Endodermal cell (in vitro differentiated cells): ENCODE measurements at regions not wholly inside any gene's neighbourhood (a gene's known extent, or its start where the extent isn't known, plus 50 kb on each side); places are given as distances from the start of the nearest gene placed in this dataset.

Experiments
- DNase-seq: peaks from one replicate; pipeline ENCODE4 v3.0.0-alpha.2; 2017
- H3K27ac ChIP-seq: 2 replicates; pipeline ENCODE4 v1.5.1; 2013; ENCODE audit warnings: mild to moderate bottlenecking, low read depth, low read length, moderate library complexity
- H3K27me3 ChIP-seq: 2 replicates; pipeline ENCODE4 v1.6.1; 2013; ENCODE audit warnings: mild to moderate bottlenecking, low read length, moderate library complexity; ENCODE audit not compliant: insufficient read depth, control insufficient read depth, poor library complexity, severe bottlenecking
- H3K36me3 ChIP-seq: 2 replicates; pipeline ENCODE4 v1.7.0; 2013; ENCODE audit warnings: mild to moderate bottlenecking, low read length, moderate library complexity; ENCODE audit not compliant: control insufficient read depth, insufficient read depth
- H3K4me1 ChIP-seq: one replicate; pipeline ENCODE4 v1.7.0; 2013; ENCODE audit warnings: low read length; ENCODE audit not compliant: control insufficient read depth, insufficient read depth
- H3K4me3 ChIP-seq: 2 replicates; pipeline ENCODE4 v1.5.1; 2013; ENCODE audit warnings: mild to moderate bottlenecking, low read length, moderate library complexity
- H3K9ac ChIP-seq: 2 replicates; pipeline ENCODE4 v1.6.1; 2013; ENCODE audit warnings: mild to moderate bottlenecking, low read length, moderate library complexity; ENCODE audit not compliant: poor library complexity, severe bottlenecking; ENCODE audit errors: extremely low read depth
- H3K9me3 ChIP-seq: 2 replicates; pipeline ENCODE4 v1.6.1; 2013; ENCODE audit warnings: mild to moderate bottlenecking, low read length, moderate library complexity; ENCODE audit not compliant: control insufficient read depth
- H3K27ac Mint-ChIP-seq: 2 replicates; pipeline ENCODE4 v1.8.0; 2020; ENCODE audit warnings: mixed read lengths
- H3K27me3 Mint-ChIP-seq: 2 replicates; pipeline ENCODE4 v1.8.0; 2021; ENCODE audit warnings: mild to moderate bottlenecking, mixed read lengths; ENCODE audit not compliant: insufficient read depth
- H3K36me3 Mint-ChIP-seq: 2 replicates; pipeline ENCODE4 v1.8.0; 2020; ENCODE audit warnings: low read depth, mixed read lengths
- H3K4me1 Mint-ChIP-seq: 2 replicates; pipeline ENCODE4 v1.8.0; 2020; ENCODE audit warnings: mixed read lengths
- H3K4me3 Mint-ChIP-seq: 2 replicates; pipeline ENCODE4 v1.8.0; 2020; ENCODE audit warnings: mild to moderate bottlenecking, moderate library complexity, mixed read lengths
- H3K9me3 Mint-ChIP-seq: 2 replicates; pipeline ENCODE4 v1.8.0; 2020; ENCODE audit warnings: mild to moderate bottlenecking, mixed read lengths
- WGBS, 2 experiments: methylation state at CpG; one replicate each; pipeline versions ENCODE4 v1.1.5 to v1.1.7; 2013; ENCODE audit warnings: missing lambda C conversion rate in 2 of 2, mixed read lengths in 1 of 2; ENCODE audit not compliant: insufficient coverage in 1 of 2, insufficient read length in 1 of 2; 5-methylcytosine and 5-hydroxymethylcytosine counted together
- TF ChIP-seq, protein P1 (sequence below): fragments of 200-600 bp; sonication (generic); conservative IDR thresholded peaks from 2 replicates; pipeline ENCODE4 v1.5.0; 2021; ENCODE audit warnings: antibody characterized with exemption, mild to moderate bottlenecking

DNA sequence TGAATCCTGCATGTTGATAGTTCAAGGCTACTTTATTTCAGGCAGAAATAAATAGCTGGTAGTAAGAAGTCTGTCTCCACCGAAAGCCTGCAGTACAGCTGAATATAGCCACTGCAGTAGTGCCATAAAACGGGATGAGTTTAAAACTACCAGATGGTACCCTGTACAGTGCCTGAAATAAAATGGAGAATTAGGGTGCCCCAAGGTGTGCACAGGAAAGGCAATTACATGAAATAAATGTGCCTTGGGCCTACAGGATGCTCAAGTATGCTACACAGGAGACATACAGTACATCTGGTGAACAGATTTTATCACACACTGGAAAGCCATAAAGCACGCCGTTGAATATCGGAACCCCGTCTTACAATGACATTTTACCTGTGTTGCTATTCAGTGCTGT lies 447.7 kb upstream of the HNRNPA3 start:
- Mint-ChIP-seq H3K36me3 (no peaks in the 10 kb centered on the region), H3K27me3 (no peaks in the 10 kb centered on the region), H3K27ac (no peak overlapping the region), H3K9me3 (no peaks in the 10 kb centered on the region), H3K4me3 (no peak overlapping the region), H3K4me1 (peaks cover 33% of the 10 kb centered on the region)
- Histone ChIP-seq H3K9me3 (no peaks in the 10 kb centered on the region), H3K4me3 (no peak overlapping the region), H3K36me3 (no peaks in the 10 kb centered on the region), H3K4me1 (peaks cover 12% of the 10 kb centered on the region), H3K27me3 (no peaks in the 10 kb centered on the region), H3K9ac (no peak overlapping the region), H3K27ac (no peak overlapping the region)
- 91 to 95% methylated on average over 6 of the region's 6 CpGs for WGBS, 2 experiments
- no peak for DNase-seq
- TF ChIP-seq, protein P1, sequence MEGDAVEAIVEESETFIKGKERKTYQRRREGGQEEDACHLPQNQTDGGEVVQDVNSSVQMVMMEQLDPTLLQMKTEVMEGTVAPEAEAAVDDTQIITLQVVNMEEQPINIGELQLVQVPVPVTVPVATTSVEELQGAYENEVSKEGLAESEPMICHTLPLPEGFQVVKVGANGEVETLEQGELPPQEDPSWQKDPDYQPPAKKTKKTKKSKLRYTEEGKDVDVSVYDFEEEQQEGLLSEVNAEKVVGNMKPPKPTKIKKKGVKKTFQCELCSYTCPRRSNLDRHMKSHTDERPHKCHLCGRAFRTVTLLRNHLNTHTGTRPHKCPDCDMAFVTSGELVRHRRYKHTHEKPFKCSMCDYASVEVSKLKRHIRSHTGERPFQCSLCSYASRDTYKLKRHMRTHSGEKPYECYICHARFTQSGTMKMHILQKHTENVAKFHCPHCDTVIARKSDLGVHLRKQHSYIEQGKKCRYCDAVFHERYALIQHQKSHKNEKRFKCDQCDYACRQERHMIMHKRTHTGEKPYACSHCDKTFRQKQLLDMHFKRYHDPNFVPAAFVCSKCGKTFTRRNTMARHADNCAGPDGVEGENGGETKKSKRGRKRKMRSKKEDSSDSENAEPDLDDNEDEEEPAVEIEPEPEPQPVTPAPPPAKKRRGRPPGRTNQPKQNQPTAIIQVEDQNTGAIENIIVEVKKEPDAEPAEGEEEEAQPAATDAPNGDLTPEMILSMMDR = no peak

DNA sequence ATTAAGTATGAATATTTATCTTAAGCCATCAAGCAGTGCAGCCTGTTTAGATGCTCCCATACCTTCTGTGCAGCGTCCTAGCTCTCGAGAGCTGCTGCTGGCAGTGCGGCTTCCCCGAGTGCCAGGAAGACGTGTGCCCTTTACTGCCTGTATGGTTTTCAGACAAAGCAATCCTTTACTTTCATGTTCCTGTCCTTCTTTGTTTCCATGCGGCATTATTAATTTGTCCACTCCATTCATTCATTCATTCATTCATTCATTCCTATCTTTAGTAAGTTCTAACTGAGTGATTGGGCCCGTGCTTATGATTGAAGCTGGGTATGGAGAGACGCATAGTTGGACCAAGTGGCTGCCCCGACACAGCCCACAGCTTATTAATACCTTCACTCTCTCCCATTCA lies 446.6 kb upstream of the HNRNPA3 start:
- no peak overlapping the region for H3K27ac Mint-ChIP-seq
- no peaks in the 10 kb centered on the region for H3K36me3 ChIP-seq
- no peaks in the 10 kb centered on the region for H3K36me3 Mint-ChIP-seq

DNA sequence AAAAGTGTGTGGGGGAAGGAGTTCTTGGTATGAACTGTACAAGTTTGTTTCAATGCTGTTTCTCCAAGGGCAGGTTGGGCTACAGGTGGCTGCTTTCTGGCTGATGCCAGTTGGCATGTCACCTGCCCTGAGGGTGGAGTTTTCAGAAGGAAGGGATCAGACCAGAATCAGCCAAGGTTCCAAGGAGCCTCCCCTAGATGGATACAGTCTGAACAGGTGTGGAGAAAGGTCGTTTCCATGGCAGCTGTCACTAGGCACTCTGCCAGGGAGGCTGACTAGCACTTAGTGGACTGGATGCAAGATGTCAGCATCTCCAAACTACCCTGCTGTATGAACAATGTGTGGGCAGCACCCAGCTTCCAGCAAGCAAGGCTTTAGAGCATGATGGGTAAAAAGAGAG lies 444.4 kb upstream of the HNRNPA3 start:
- DNase-seq = no peak
- Histone ChIP-seq H3K4me1 (peaks cover 9% of the 10 kb centered on the region), H3K27ac (no peak overlapping the region), H3K4me3 (no peak overlapping the region), H3K27me3 (no peaks in the 10 kb centered on the region), H3K36me3 (no peaks in the 10 kb centered on the region), H3K9me3 (peaks cover 25% of the 10 kb centered on the region), H3K9ac (no peak overlapping the region)
- TF ChIP-seq, protein P1 = no peak
- 86% methylated on average over 1 of the region's 1 CpG; no CpG with 5 or more reads in 1 of the 2 experiments for WGBS, 2 experiments
- peaks cover 6% of the 10 kb centered on the region for H3K36me3 Mint-ChIP-seq
- H3K4me1 Mint-ChIP-seq = peaks cover 22% of the 10 kb centered on the region
- no peaks in the 10 kb centered on the region for H3K27me3 Mint-ChIP-seq
- no peak overlapping the region for H3K4me3 Mint-ChIP-seq
- no peak overlapping the region for H3K27ac Mint-ChIP-seq
- peaks cover 17% of the 10 kb centered on the region for H3K9me3 Mint-ChIP-seq

More for the DNA sequence above, 446.6 kb upstream of the HNRNPA3 start:
- Mint-ChIP-seq H3K4me1 (peaks cover 33% of the 10 kb centered on the region), H3K4me3 (no peak overlapping the region), H3K27me3 (no peaks in the 10 kb centered on the region), H3K9me3 (no peaks in the 10 kb centered on the region)
- no peak overlapping the region for H3K4me3 ChIP-seq
- H3K9me3 ChIP-seq = peaks cover 5% of the 10 kb centered on the region
- H3K27me3 ChIP-seq = no peaks in the 10 kb centered on the region
- H3K9ac ChIP-seq = no peak overlapping the region
- H3K27ac ChIP-seq = no peak overlapping the region
- 94 to 100% methylated on average over 9 of the region's 9 CpGs for WGBS, 2 experiments
- TF ChIP-seq, protein P1 = no peak
- DNase-seq = no peak
- peaks cover 12% of the 10 kb centered on the region for H3K4me1 ChIP-seq
